Smooth muscle cell (in vitro differentiated cells): ENCODE measurements at regions not wholly inside any gene's neighbourhood (a gene's known extent, or its start where the extent isn't known, plus 50 kb on each side); places are given as distances from the start of the nearest gene placed in this dataset.

Source experiments
- DNase-seq: peaks from one replicate; lab custom pipeline; 2025; ENCODE audit not compliant: unreplicated experiment; lab: John Stamatoyannopoulos, UW
- H2AFZ ChIP-seq: fragments of 200-600 bp; sonication (generic); 2 replicates; pipeline ENCODE4 v1.6.0; 2016; ENCODE audit warnings: antibody characterized with exemption, low read depth, mild to moderate bottlenecking
- H3F3A ChIP-seq: fragments of 200-600 bp; sonication (generic); 2 replicates; pipeline ENCODE4 v1.6.0; 2017; ENCODE audit warnings: antibody characterized with exemption, low read depth
- H3K27ac ChIP-seq: fragments of 200-600 bp; sonication (generic); 2 replicates; pipeline ENCODE4 v1.5.1; 2016; ENCODE audit warnings: low read depth, mild to moderate bottlenecking
- H3K27me3 ChIP-seq: fragments of 200-600 bp; sonication (generic); 2 replicates; pipeline ENCODE4 v1.6.1; 2016; ENCODE audit warnings: low read depth, mild to moderate bottlenecking
- H3K36me3 ChIP-seq: fragments of 200-600 bp; sonication (generic); 2 replicates; pipeline ENCODE4 v1.5.1; 2016; ENCODE audit warnings: low read depth
- H3K4me1 ChIP-seq: fragments of 200-600 bp; sonication (generic); 2 replicates; pipeline ENCODE4 v1.5.1; 2016; ENCODE audit warnings: low read depth
- H3K4me2 ChIP-seq: fragments of 200-600 bp; sonication (generic); 2 replicates; pipeline ENCODE4 v1.6.0; 2016; ENCODE audit warnings: mild to moderate bottlenecking
- H3K4me3 ChIP-seq: fragments of 200-600 bp; sonication (generic); 2 replicates; pipeline ENCODE4 v1.5.1; 2016; ENCODE audit warnings: mild to moderate bottlenecking
- H3K79me2 ChIP-seq: fragments of 200-600 bp; sonication (generic); 2 replicates; pipeline ENCODE4 v1.6.0; 2016; ENCODE audit warnings: low read depth, mild to moderate bottlenecking
- H3K9ac ChIP-seq: fragments of 200-600 bp; sonication (generic); 2 replicates; pipeline ENCODE4 v1.6.0; 2016; ENCODE audit warnings: low read depth
- H3K9me3 ChIP-seq: fragments of 200-600 bp; sonication (generic); replicated peaks from 2 replicates; pipeline ENCODE4 v1.5.1; 2016; ENCODE audit warnings: low read depth
- H4K20me1 ChIP-seq: fragments of 200-600 bp; sonication (generic); 2 replicates; pipeline ENCODE4 v1.6.0; 2016; ENCODE audit warnings: low read depth
- CTCF ChIP-seq: fragments of 200-600 bp; sonication (generic); IDR thresholded peaks from 2 replicates; pipeline ENCODE4 v1.5.1; 2017; ENCODE audit warnings: borderline replicate concordance, mild to moderate bottlenecking, antibody characterized with exemption; ENCODE audit not compliant: insufficient read depth, poor library complexity, severe bottlenecking
- WGBS: methylation state at CpG from one replicate; pipeline ENCODE4 v1.1.7; 2016; ENCODE audit warnings: low lambda C conversion rate; 5-methylcytosine and 5-hydroxymethylcytosine counted together

DNA sequence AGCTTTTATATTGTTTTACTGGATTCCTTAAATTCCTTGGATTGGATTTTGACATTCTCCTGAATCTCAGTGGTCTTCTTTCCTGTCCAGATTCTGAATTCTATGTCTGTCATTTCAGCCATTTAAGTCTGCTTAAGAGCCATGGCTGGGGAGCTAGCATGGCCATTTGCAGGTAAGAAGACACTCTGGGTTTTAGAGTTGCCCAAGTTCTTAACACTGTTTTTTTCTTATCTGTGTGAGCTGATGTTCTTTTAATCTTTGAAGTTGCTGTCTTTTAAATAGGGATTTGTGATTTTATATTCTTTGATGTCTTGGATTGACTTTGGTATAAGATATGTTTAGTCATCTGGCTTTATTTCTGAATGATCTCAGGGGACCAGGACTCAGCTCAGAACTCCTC is 677.2 kb downstream of the CCDC85A start:
- no peak overlapping the region for H3K9ac ChIP-seq
- no peaks in the 10 kb centered on the region for H3K36me3 ChIP-seq
- H3K27me3 ChIP-seq: no peaks in the 10 kb centered on the region
- no peak overlapping the region for H2AFZ ChIP-seq
- H3K79me2 ChIP-seq: no peaks in the 10 kb centered on the region
- DNase-seq: no peak
- H3K27ac ChIP-seq: no peak overlapping the region
- no peaks in the 10 kb centered on the region for H3K9me3 ChIP-seq
- no peak for TF ChIP-seq CTCF
- H3K4me2 ChIP-seq: no peak overlapping the region
- no peak overlapping the region for H3K4me3 ChIP-seq
- no peaks in the 10 kb centered on the region for H3F3A ChIP-seq
- H4K20me1 ChIP-seq: no peaks in the 10 kb centered on the region
- no peaks in the 10 kb centered on the region for H3K4me1 ChIP-seq

DNA sequence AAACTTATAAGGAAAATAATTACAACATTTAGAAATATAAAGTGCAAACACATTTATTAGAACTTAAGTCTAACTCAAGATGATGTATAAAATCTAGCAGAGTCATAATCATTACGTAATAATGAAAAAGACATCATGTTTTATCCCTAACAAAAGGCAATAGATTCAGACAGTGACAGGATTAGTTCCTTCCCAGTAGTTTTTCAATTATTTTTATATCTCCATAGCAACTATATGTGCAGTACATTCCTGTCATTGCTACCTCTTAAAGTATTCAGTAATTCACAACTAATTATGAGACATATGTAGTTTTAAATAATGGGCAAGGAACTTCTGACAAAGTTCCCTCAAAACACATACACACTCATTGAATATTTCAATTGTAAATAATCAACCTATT is 687.9 kb downstream of the CCDC85A start:
- no peak overlapping the region for H3K4me3 ChIP-seq
- no peaks in the 10 kb centered on the region for H3F3A ChIP-seq
- no peak overlapping the region for H3K27ac ChIP-seq
- no peaks in the 10 kb centered on the region for H3K79me2 ChIP-seq
- no peaks in the 10 kb centered on the region for H3K4me1 ChIP-seq
- no peak overlapping the region for H2AFZ ChIP-seq
- no peaks in the 10 kb centered on the region for H3K36me3 ChIP-seq
- 86% methylated on average over 1 of the region's 1 CpG for WGBS
- H3K9me3 ChIP-seq: no peaks in the 10 kb centered on the region
- no peak overlapping the region for H3K9ac ChIP-seq
- H3K4me2 ChIP-seq: no peak overlapping the region
- no peak for TF ChIP-seq CTCF
- no peaks in the 10 kb centered on the region for H4K20me1 ChIP-seq
- no peak for DNase-seq
- H3K27me3 ChIP-seq: no peaks in the 10 kb centered on the region

DNA sequence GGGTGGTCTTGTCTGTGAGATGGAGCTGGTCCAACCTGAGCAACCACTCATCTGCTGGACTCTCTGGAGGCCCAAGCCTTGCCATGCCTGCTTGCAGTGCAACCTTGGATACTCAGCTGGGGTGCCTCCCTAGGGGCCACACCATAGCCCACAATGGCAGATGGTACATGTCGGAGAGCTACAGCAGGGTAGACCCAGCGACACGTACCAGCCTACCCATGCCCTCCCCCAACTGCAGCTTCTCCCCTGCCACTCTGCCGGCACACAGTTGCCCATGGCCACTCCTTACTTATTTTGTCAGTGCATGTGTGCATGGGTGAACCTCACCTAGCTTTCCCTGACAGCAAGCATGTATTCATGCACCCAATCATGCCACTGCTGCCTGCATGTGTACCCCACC is 690.9 kb downstream of the CCDC85A start:
- WGBS: 93% methylated on average over 4 of the region's 4 CpGs
- H3K27ac ChIP-seq: no peak overlapping the region
- H3K9ac ChIP-seq: no peak overlapping the region
- no peak for DNase-seq
- H3K36me3 ChIP-seq: no peaks in the 10 kb centered on the region
- no peaks in the 10 kb centered on the region for H3K27me3 ChIP-seq
- TF ChIP-seq CTCF: no peak
- H3F3A ChIP-seq: no peaks in the 10 kb centered on the region
- no peaks in the 10 kb centered on the region for H4K20me1 ChIP-seq
- no peak overlapping the region for H2AFZ ChIP-seq
- H3K9me3 ChIP-seq: no peaks in the 10 kb centered on the region
- H3K79me2 ChIP-seq: no peaks in the 10 kb centered on the region
- no peak overlapping the region for H3K4me3 ChIP-seq
- H3K4me1 ChIP-seq: no peaks in the 10 kb centered on the region
- no peak overlapping the region for H3K4me2 ChIP-seq

GRCh38 chr2:56889738-56890137 is 705.9 kb downstream of the CCDC85A start:
- no peak for DNase-seq
- Histone ChIP-seq H3K4me1 (no peaks in the 10 kb centered on the region), H3F3A (no peaks in the 10 kb centered on the region), H3K4me3 (no peak overlapping the region), H3K36me3 (no peaks in the 10 kb centered on the region), H3K4me2 (no peak overlapping the region), H3K9me3 (no peaks in the 10 kb centered on the region), H3K27me3 (no peaks in the 10 kb centered on the region), H3K27ac (no peak overlapping the region), H3K79me2 (no peaks in the 10 kb centered on the region), H3K9ac (no peak overlapping the region), H4K20me1 (no peaks in the 10 kb centered on the region), H2AFZ (no peak overlapping the region)
- no peak for TF ChIP-seq CTCF
- whole genome bisulfite sequencing: 76% methylated on average over 2 of the region's 2 CpGs
